IMR-90 (cell line): ENCODE measurements at regions not wholly inside any gene's neighbourhood (a gene's known extent, or its start where the extent isn't known, plus 50 kb on each side); places are given as distances from the start of the nearest gene placed in this dataset.

Experiments
- ATAC-seq: fragments of 200-7000 bp; cut with Tn5 transposase; 2 replicates; pipeline ENCODE4 v1.9.1; 2020; ENCODE audit warnings: low read depth, mild to moderate bottlenecking, moderate library complexity
- BruUV-seq: library from RNA; stranded (reverse); fragments of 400-500 nt; replicated peaks from 2 replicates; lab custom pipeline; 2021; lab: Mats Ljungman, UMichigan
- CTCF ChIA-PET: fragments of 300-600 bp; formaldehyde crosslinking; extraction: SDS; loops from one replicate; lab custom pipeline; 2021; ENCODE audit warnings: antibody characterized with exemption; lab: Yijun Ruan, JAX
- POLR2A ChIA-PET: fragments of 300-600 bp; sonication (Branson Sonifier 250); formaldehyde crosslinking; loops from one replicate; lab custom pipeline; 2022; ENCODE audit warnings: antibody characterized with exemption; ENCODE audit not compliant: unreplicated experiment; lab: Charles Lee
- DNase-seq: peaks from one replicate; pipeline ENCODE4 v3.0.0; 2013
- H2AFZ ChIP-seq: replicated peaks from 2 replicates; pipeline ENCODE3; 2013; ENCODE audit warnings: low read length, mild to moderate bottlenecking; ENCODE audit not compliant: poor library complexity
- H2AK5ac ChIP-seq: 2 replicates; pipeline ENCODE4 v1.6.1; 2013; ENCODE audit warnings: low read depth, low read length, inconsistent platforms
- H2AK9ac ChIP-seq: replicated peaks from 2 replicates; pipeline ENCODE3; 2013; ENCODE audit warnings: mild to moderate bottlenecking, low read depth, low read length, moderate library complexity; ENCODE audit not compliant: poor library complexity
- H2BK120ac ChIP-seq: 2 replicates; pipeline ENCODE4 v1.6.1; 2013; ENCODE audit warnings: low read depth, low read length, inconsistent platforms
- H2BK15ac ChIP-seq: 3 replicates; pipeline ENCODE4 v1.6.1; 2013; ENCODE audit warnings: low read depth, low read length, inconsistent platforms
- H2BK20ac ChIP-seq: 2 replicates; pipeline ENCODE4 v1.6.1; 2013; ENCODE audit warnings: low read depth, mild to moderate bottlenecking, inconsistent platforms, low read length, moderate library complexity
- H2BK5ac ChIP-seq: 2 replicates; pipeline ENCODE4 v1.6.1; 2013; ENCODE audit warnings: mild to moderate bottlenecking, low read depth, low read length, inconsistent platforms; ENCODE audit not compliant: poor library complexity, severe bottlenecking
- H3K14ac ChIP-seq: replicated peaks from 2 replicates; pipeline ENCODE4 v1.6.1; 2013; ENCODE audit warnings: low read depth, low read length, inconsistent platforms
- H3K18ac ChIP-seq: 2 replicates; pipeline ENCODE4 v1.6.1; 2013; ENCODE audit warnings: low read depth, low read length, control low read depth
- H3K23ac ChIP-seq: 2 replicates; pipeline ENCODE4 v1.6.1; 2013; ENCODE audit warnings: low read depth, low read length, inconsistent platforms
- H3K27ac ChIP-seq: 2 replicates; pipeline ENCODE4 v1.5.1; 2013; ENCODE audit warnings: mild to moderate bottlenecking, control low read depth, low read length; ENCODE audit not compliant: insufficient read depth
- H3K27me3 ChIP-seq: 2 replicates; pipeline ENCODE4 v1.6.1; 2013; ENCODE audit warnings: low read length; ENCODE audit not compliant: control insufficient read depth, insufficient read depth
- H3K36me3 ChIP-seq: 2 replicates; pipeline ENCODE4 v1.6.1; 2013; ENCODE audit warnings: low read length, mixed read lengths; ENCODE audit not compliant: control insufficient read depth, insufficient read depth
- H3K4ac ChIP-seq: 2 replicates; pipeline ENCODE4 v1.6.1; 2013; ENCODE audit warnings: low read depth, low read length, inconsistent platforms
- H3K4me1 ChIP-seq: 2 replicates; pipeline ENCODE4 v1.6.1; 2013; ENCODE audit warnings: low read length, mixed read lengths; ENCODE audit not compliant: control insufficient read depth, insufficient read depth
- H3K4me2 ChIP-seq: 2 replicates; pipeline ENCODE4 v1.6.1; 2013; ENCODE audit warnings: low read depth, mild to moderate bottlenecking, control low read depth, low read length, moderate library complexity
- H3K4me3 ChIP-seq: 2 replicates; pipeline ENCODE4 v1.5.1; 2013; ENCODE audit warnings: low read depth, mild to moderate bottlenecking, control low read depth, low read length, moderate library complexity; ENCODE audit not compliant: insufficient read depth
- H3K56ac ChIP-seq: 2 replicates; pipeline ENCODE4 v1.6.1; 2013; ENCODE audit warnings: low read length, inconsistent platforms; ENCODE audit not compliant: insufficient read depth; ENCODE audit errors: extremely low read depth
- H3K79me1 ChIP-seq, 2 experiments: 2 replicates each; pipeline ENCODE4 v1.6.1; 2013; ENCODE audit warnings: low read length in 2 of 2, inconsistent platforms in 1 of 2, low read depth in 1 of 2
- H3K9ac ChIP-seq: 2 replicates; pipeline ENCODE4 v1.6.1; 2013; ENCODE audit warnings: low read depth, low read length, control low read depth
- H3K9me1 ChIP-seq: 2 replicates; pipeline ENCODE4 v1.6.1; 2013; ENCODE audit warnings: low read length, inconsistent platforms; ENCODE audit not compliant: insufficient read depth
- H3K9me3 ChIP-seq: 2 replicates; pipeline ENCODE4 v1.6.1; 2013; ENCODE audit warnings: low read length; ENCODE audit not compliant: control insufficient read depth, insufficient read depth
- H4K20me1 ChIP-seq: 2 replicates; pipeline ENCODE4 v1.6.1; 2013; ENCODE audit warnings: low read length, inconsistent platforms; ENCODE audit not compliant: insufficient read depth
- H4K5ac ChIP-seq: 2 replicates; pipeline ENCODE4 v1.6.1; 2013; ENCODE audit warnings: mild to moderate bottlenecking, low read depth, low read length, control low read depth
- H4K8ac ChIP-seq, 2 experiments: 2 replicates each; pipeline ENCODE4 v1.6.1; 2013; ENCODE audit warnings: low read depth in 2 of 2, low read length in 2 of 2, control low read depth in 1 of 2, inconsistent platforms in 1 of 2
- H4K91ac ChIP-seq: 2 replicates; pipeline ENCODE4 v1.6.1; 2013; ENCODE audit warnings: low read depth, low read length, inconsistent platforms; ENCODE audit not compliant: insufficient read depth
- CTCF ChIP-seq: conservative IDR thresholded peaks from 2 replicates; pipeline ENCODE4 v1.5.1; 2012; ENCODE audit warnings: mild to moderate bottlenecking, low read depth, low read length, improper control_type of control experiment
- MAZ ChIP-seq: IDR thresholded peaks from 2 replicates; pipeline ENCODE4 v1.6.1; 2012; ENCODE audit warnings: low read depth, mild to moderate bottlenecking, low read length, improper control_type of control experiment, moderate library complexity, borderline replicate concordance
- MXI1 ChIP-seq: IDR thresholded peaks from 2 replicates; pipeline ENCODE4 v1.6.1; 2012; ENCODE audit warnings: low read depth, mild to moderate bottlenecking, low read length, moderate library complexity, borderline replicate concordance
- RAD21 ChIP-seq: IDR thresholded peaks from 2 replicates; pipeline ENCODE4 v1.6.1; 2012; ENCODE audit warnings: low read length, improper control_type of control experiment
- WGBS, 2 experiments: methylation state at CpG; one replicate each; pipeline versions ENCODE4 v1.1.5 to v1.1.7; 2013; ENCODE audit warnings: missing lambda C conversion rate in 2 of 2; ENCODE audit not compliant: insufficient read length in 1 of 2; ENCODE audit errors: extremely low coverage in 2 of 2; 5-methylcytosine and 5-hydroxymethylcytosine counted together
- dilution Hi-C: fragments of 300-500 bp; cut with HindIII; formaldehyde crosslinking; loops from one replicate; pipeline ENCODE4 v1.14.3; 2018; ENCODE audit warnings: low sequenced_read_pairs; ENCODE audit not compliant: unreplicated experiment
- in situ Hi-C: fragments of 300-500 bp; cut with MboI; formaldehyde crosslinking; loops from 3 replicates; pipeline ENCODE4 v1.14.3; 2019; ENCODE audit warnings: low sequenced_read_pairs, inconsistent platforms, mixed read lengths
- intact Hi-C: fragments of 100-400 bp; cut with micrococcal nuclease; formaldehyde crosslinking; loops from 2 replicates; pipeline ENCODE4 v1.10.0; 2022

DNA sequence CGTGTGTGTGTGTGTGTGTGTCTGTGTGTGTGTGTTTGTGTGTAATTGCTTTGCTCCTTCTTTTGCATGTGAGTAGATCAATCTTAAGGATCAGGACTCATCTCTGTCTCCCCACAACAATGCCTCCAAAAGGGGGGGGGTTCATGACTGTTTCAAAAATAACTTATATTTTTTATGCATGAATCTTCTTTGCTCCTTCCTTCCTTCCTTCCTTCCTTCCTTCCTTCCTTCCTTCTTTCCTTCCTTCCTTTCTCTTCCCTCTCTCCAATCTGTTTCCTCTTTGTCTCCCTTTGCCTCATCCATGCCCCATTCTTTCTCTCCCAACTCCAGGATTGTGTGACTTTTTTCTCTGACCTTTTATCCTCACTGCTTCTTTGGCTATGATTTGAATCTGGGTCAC, 126.4 kb upstream of the OSMR start:
- Histone ChIP-seq H3K9ac (no peak overlapping the region), H3K9me3 (no peaks in the 10 kb centered on the region), H3K14ac (0 out of 2 replicates have a peak overlapping the region, but pooled peaks have one; percentile 3), H2BK5ac (peak overlapping the region; percentile 18), H3K4me2 (no peak overlapping the region), H2AFZ (no peak overlapping the region), H2BK120ac (peak overlapping the region; percentile 28; the same call in 1 of the 2 replicates), H3K4me1 (peaks cover 17% of the 10 kb centered on the region), H3K27me3 (no peaks in the 10 kb centered on the region), H3K36me3 (no peaks in the 10 kb centered on the region), H3K27ac (no peak overlapping the region), H4K8ac (peak overlapping the region in 1 of 2 experiments; percentile 13; a peak in 1 of 4 replicates), H3K4ac (peak overlapping the region; percentile 26; the same call in 1 of the 2 replicates), H2AK5ac (no peak overlapping the region), H3K79me1 (no peaks in the 10 kb centered on the region), H4K20me1 (no peaks in the 10 kb centered on the region), H4K5ac (no peak overlapping the region), H3K23ac (peak overlapping the region; percentile 7; the same call in 1 of the 2 replicates), H3K9me1 (no peaks in the 10 kb centered on the region), H4K91ac (peak overlapping the region; percentile 37; the same call in 1 of the 2 replicates), H2BK15ac (peak overlapping the region; percentile 39; the same call in 1 of the 3 replicates), H3K56ac (no peak overlapping the region), H3K4me3 (no peak overlapping the region), H3K18ac (peak overlapping the region; percentile 42; the same call in 1 of the 2 replicates), H2AK9ac (no peak overlapping the region), H2BK20ac (0 out of 2 replicates have a peak overlapping the region, but pooled peaks have one; percentile 53)
- intact Hi-C loops (no loop called here), in situ Hi-C loops (no loop called here), dilution Hi-C loops (no loop called here)
- WGBS, 2 experiments = no CpG with 5 or more reads among the region's 1 CpG
- DNase-seq (no peak), ATAC-seq (no peak)
- TF ChIP-seq RAD21 (no peak), CTCF (no peak), MXI1 (no peak), MAZ (no peak)
- CTCF ChIA-PET = no interaction called here
- no TSS peak for BruUV-seq
- POLR2A ChIA-PET = no interaction called here
